Myocyte (in vitro differentiated cells): ENCODE measurements at regions not wholly inside any gene's neighbourhood (a gene's known extent, or its start where the extent isn't known, plus 50 kb on each side); places are given as distances from the start of the nearest gene placed in this dataset.

Experiments
- DNase-seq: peaks from one replicate; pipeline ENCODE4 v3.0.0-alpha.2; 2012; ENCODE audit warnings: low read depth

DNA sequence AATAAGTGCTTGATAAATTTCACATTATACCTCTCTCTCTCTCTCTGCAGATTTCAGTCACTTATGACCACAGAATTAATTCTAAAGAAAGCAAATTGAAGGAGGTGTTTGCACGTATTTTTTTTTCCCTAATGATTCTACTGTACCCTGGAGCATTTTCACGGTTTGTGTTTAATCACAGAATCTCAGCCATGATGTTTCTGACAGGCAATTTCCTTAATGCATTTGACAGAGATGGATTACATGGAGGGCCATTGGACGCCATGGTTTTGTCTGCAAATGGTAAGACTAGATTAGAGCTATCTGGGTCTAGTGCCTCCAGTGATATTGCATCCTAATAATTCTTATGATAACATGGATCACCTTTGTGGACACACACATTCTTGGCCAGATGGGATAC is 147.5 kb upstream of the RBFOX1 start:
- no peak for DNase-seq

DNA sequence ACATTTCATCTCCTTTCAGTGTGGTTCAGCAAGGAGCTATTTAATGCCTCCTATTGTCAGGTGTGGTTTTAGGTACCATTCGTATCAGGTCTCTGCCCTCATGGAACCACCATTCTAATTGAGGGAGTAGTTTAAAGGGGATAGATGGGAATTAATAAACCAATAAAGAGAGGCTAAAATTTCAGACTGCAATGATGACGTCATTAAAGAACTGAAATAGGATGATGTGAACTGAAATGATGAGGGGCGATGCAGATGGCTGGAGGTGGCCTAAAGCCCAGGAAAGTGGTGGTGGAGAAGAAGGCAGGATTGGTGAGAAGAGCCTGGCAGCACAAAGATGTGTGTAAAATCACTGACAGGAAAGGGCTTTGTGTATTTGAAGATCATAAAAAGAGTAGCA is 148.9 kb upstream of the RBFOX1 start:
- DNase-seq: no peak

DNA sequence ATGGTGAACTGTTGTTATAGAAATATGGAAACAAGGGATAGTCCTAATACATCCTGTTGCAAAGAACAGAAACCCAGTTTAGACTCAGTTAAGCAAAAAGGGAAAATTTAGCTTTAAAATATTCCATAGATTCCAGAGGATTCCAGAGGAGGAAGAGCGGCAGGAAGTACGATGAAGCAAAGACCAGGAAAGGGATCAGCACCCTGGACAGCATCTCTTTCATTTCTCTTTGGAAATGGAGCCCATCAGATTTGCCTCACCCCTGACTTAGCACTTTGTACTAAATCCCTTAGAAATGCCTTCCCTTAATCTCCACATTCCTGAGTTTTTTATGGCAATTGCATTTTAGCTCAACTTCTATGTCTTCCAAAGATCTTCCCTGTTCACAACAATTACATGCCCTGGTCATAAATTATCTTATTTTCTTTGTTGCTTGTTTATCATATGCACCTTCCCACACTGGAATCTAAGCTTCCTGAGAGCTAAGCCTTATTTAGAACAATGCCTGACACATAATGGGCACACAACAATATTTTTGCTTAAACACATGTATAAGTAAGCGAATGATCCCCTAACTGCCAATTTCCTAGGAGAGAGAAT is 150.0 kb upstream of the RBFOX1 start:
- peak; percentile 3 for DNase-seq

DNA sequence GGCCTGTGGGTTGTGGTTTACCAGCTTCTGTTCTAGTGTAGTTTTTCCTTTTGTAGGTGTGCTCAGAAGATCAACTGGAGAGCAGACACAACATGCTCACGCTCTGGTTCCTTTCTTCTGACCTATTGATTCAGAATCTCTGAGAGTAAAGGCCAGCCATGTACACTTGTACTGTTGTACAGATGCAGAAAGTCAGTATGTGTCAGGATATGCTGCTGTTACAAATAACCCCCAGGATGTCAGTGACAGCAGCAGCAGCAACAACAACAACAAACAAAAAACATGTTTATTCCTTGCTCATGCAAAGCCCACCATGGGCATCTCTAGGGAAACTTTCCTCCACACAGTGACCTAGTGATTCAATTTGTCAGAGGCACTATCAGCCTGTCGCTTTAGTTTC is 154.8 kb upstream of the RBFOX1 start:
- no peak for DNase-seq

DNA sequence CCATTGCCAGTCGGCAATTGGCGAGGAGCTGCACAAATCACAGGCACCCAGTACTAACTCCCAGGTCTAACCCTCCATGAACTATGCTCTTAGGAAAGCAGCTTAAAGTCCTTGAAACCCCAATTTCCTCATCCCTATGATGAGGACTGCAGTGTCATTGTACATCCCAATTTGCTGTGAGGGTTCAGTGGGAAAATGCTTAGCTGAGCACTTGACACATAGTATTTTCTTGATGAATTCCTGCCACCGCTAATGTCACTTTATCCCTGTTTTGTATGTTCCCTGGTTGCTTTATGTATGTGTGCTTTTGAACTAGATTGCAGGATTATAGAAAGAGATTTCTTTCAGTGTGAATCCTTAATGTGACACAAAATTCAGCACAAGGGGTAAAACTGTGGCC is 161.5 kb upstream of the RBFOX1 start:
- no peak for DNase-seq

DNA sequence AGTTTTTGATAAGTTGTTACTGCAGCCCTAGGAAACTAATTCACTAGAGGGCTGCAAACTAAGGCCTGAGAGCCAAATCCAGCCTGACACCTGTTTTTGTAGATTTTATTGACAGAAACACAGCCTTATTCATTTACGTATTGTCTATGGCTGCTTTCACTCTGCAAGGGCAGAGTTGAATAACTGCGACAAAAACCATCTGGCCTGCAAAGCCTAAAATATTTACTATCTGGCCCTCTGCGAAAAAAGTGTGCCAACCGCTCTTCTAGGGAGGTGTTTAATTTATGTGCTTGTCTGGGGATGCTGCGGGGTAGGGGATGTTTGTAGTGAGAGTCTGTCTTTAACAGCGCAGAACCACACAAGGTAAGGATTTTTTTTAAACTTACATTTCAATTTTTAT is 165.0 kb upstream of the RBFOX1 start:
- DNase-seq: no peak

DNA sequence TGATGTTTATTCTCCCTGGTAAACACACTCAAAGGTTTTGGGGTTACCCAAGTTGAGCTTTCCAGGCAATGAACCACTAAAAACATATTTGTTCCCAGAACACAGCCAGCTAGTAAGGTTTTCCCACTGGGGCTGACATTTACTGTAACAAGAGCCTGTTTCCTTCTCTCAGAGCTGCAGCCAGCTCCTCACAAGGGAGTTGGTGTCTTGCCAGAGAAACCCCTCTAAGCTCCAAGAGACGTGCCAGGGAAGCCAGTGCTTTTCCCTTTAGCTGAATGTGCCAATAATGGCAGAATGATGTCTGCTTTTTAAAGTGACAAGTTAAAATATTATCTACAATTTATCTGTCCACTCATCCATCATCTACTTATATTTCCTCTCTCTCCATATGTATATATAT is 170.8 kb upstream of the RBFOX1 start:
- DNase-seq: no peak

DNA sequence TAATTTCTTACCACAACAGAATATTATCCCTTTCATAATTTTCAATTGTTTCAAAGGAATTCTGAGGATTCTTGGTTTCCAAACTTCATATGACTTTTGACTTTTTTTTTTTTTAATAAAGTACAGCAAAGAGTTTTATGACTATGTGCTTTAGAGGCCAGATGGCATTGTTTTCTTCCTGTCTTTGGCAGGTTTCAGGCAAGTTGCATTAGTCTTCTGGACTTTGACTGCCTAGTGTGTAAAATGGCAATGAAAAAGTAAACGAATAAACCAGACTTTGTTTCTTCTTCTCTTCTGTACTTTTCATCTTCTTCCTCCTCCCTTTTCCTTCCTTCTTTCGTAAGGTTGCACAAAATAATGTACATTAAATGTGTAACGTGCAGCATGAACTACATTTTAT is 172.6 kb upstream of the RBFOX1 start:
- DNase-seq: no peak

DNA sequence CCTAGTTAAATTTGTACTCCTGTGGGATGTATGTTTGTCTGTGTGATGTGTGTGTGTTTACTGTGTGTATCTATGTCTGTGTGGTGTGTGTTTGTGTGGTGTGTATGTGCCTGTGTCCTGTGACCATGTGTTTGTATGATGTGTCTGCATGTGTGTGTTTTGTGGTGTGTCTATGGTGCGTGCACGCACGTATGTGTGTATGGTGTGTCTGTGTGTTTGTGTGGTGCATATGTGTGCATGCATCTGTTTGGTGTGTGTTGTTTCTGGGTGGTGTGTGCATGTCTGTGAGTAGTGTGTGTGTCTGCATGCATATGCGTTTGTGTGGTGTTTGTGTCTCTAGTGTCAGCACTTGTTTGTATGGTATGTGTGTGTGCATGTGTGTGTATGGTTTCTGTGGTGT is 174.2 kb upstream of the RBFOX1 start:
- no peak for DNase-seq

DNA sequence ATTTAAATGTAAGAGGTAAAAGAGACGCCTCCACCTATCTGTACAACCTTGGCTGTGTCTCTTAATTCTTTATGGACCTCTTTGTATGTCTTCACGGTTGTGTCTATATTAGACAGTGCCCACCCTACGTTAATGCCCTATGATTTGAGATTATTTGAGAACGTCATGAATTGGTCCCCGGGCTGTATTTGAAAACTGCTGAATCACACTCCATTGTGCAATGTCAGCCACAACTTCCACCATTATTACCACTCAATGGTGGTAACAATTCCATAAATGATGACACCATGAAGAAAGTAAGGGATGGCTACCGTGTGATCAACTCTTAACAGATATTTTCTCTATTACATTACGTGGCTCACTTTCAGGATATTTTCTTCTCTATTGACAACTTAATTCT is 182.4 kb upstream of the RBFOX1 start:
- no peak for DNase-seq

DNA sequence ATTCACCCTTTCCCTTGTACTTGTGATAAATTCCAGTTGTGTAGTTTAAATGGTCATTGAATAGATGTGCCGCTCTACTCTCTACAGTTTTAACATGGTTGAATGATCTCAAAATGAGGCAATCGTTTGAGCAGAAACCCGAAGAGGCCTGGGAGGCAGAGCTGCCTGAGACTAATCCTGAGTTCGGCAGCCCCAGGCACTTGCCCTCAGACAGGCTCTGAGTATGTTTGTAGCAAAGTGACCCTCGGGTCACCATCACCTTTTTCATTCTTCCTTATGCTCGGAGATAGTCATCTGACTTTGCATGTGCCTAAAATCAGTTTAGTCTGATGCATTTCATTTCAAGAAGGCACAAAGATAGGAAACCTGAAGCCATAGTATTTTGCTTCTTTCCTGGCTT is 184.0 kb upstream of the RBFOX1 start:
- no peak for DNase-seq

DNA sequence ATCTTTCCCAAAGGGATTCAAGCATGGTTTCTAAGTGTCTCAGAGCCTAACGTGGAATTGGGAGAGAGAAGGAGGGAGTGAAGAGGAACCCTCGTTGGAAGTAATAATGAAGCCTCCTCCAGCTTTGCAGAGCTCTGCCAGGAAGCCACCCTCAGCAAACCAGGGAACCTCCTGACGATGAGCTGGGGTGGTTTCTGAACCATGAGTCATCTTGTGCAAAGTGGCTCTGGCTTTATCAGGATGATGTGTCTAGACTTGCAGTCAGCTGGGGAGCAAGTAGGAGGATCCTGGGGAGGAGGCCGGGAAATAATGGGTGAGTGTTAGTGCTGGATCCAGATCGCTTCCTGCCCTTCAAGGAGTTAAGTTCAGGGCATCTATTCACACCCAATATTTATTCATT is 191.7 kb upstream of the RBFOX1 start:
- DNase-seq: no peak

DNA sequence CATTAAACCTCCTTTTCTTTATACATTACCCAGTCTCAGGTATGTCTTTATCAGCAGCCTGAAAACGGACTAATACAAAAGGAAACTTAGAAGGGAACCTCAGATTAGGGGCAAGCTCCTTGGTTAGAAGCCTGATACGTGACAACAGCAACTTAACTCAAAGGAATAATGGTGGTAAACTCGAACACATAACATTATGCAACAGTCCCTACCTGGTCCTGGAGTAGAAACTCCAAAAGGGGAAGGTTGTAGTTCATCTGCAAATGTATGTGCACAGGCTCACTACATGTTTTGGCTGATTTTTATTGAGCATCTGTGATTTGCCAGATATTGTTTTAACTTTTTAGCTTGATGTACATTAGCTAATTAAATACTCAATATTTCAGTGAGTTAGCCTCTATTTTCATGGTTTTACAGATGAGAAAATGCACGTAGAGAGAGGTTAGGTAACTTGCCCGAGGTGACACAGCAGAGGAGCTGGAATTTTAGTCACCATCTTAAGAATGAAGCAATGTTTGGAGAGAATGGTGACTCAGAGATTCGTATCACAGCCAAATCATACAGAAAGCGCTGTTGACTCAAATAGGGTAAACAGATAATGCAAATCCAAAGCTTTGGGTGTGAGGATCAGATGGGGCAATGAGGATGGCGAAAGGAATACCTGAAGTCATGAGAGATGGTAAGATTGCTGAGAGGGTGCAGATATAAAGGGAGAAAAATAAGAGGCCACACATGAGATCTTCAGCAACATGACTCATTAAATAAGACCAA is 194.9 kb upstream of the RBFOX1 start:
- no peak for DNase-seq

DNA sequence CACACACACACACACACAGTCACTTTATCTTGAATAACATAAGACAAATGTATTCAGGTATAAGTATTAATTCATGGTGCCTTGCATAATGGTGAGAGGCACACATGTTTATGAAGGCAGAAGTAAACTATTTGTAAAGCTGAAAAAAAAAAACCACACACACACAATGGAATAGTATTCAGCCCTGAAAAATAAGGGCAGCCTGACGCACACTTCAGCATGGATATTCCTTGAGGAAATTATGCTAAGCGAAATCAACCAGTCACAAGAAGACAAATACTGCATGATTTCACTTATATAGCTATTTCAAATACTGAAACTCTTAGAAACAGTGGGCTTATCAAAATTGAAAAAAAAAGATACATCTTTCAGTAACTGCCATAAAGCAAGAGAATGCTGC is 200.2 kb upstream of the RBFOX1 start:
- no peak for DNase-seq

DNA sequence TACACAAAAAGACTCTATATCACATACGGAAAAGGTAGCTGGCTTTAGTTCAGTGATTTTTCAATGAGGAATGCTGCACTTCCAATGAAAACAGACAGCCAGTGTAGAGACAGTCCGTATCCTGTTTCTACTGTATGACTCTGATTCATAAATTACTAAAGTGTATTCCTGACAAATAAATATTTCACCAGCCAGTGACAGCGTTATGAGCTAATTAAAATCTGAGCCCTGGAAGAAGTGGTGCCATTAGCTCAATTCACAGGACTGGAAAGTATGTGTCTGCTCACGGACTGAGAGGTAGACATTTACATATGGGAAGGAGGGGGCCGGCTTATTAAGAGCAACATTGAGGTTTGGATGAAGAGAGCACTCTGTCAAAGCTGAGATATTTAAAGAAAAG is 207.9 kb upstream of the RBFOX1 start:
- DNase-seq: no peak

DNA sequence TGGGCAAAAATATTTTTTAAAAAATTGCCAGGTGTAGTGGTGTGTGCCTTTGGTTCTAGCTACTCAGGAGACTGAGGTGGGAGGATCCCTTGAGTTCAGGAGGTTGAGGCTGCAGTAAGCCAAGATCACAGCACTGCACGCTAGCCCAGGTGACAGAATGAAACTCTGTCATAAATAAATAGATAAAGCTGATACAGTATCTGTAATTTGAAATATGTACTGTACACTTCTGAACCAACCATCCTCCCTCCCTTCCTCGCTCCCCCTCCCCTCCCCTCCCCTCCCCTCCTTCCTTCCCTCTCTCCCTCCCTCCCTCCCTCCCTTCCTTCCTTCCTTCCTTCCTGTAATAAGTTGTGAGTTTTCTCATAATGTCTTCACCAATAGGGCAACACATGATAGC is 208.4 kb upstream of the RBFOX1 start:
- no peak for DNase-seq

DNA sequence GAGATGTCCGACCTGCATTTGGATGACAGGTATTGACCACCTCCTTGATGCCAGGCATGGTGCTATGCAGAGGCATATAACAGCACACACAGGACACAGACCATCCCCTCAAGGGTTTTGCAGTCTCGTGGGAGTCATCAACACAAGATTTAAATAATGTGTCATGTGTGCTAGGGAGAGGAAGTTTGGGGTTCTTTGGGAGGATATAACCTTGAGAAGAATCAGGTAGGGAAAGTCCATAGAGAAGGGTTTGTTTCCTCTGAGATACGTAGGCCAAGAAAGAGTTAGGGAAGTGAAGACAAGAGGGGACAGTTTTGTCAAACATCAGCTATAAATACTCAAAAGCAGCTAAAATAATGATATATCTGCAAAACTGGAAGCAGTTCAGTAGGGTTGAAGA is 215.9 kb upstream of the RBFOX1 start:
- DNase-seq: no peak

DNA sequence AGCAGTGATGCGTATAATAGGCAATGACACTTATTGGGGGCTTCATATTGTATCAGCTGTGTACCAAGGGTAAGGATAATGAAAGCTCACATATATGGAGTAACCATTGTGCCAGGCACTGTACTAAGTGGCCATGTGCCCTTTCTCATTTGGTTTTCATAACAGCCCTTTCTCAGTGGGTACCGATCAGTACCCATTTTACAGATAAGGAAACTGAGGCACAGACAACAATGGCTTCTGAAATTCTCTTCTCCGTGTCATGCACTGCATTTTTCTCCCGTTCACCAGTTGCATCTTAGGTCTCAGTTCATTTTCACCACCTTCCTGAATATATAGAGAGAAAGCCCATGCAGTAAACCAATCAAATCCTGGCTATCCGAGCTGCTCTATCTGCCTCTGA is 216.7 kb upstream of the RBFOX1 start:
- no peak for DNase-seq

DNA sequence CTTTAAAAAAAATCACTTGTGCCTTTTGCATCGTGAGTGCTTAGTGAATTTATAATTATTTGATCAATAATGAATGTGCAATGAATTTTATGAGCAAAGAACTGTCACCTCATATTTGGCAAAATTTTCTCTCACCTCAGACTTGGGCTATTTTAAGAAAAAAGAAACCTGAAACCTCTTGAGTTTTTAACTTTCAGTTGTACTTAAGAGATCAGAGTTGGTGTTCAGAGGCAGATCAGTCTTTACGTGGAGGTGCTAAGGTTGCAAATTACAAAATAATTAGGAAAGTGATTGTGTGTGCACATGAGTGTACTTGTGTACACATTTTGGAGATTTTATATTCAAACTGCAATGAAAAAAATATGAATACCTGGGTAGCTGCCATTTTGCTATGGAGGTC is 218.7 kb upstream of the RBFOX1 start:
- no peak for DNase-seq

DNA sequence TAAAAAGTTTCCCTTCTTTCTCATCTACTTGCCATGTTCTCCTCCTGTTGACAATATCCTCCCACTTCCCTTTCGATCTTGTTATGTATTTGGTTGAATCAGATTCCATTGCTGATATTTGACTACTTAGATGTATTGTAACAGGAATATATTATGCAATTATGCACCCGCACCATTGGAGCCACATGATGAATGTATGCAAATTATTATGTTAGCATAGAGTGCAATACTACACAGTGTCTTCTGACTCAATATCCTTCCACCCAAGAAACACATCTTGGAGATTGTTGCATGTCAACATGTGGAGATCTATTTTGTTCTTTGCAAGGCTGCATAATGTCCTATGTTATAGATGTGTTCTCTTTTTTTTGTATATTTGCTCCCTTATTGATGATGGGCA is 219.2 kb upstream of the RBFOX1 start:
- DNase-seq: no peak

DNA sequence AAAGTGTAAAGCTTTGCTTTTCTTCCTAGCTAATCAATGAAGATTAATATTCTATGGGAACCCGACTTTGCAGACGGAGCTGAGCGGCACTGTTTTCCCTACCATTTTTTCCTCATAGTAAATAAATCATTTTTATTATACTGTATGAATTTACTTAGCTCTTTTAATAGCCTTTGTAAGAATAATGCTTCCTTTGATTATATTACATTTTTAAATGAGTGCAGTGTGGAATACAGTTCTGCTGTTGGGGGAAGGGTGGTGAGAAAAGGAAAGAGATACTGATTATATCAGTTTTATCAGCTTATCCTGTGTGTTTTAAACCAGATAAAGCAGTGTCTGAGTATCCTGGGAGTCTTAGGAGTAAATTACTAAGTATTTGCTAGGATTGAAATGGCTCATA is 221.4 kb upstream of the RBFOX1 start:
- no peak for DNase-seq

DNA sequence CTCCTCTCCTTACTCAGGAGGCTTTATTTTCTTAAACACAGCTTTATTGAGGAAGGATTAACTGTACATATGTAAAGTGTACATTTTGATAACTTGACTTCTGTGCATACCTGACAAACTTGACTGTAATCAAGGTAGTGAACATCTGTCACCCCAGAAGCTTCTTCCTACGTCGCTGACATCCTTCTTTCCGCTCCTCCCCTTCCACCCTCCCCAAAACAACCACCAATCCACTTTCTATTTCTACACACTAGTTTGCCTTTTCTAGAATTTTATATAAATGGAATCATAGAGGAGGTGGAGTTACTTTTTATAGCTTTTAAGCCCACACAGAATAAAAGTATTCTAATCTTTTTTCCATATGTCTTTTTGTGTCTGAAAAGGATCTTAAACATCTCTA is 225.2 kb upstream of the RBFOX1 start:
- no peak for DNase-seq

DNA sequence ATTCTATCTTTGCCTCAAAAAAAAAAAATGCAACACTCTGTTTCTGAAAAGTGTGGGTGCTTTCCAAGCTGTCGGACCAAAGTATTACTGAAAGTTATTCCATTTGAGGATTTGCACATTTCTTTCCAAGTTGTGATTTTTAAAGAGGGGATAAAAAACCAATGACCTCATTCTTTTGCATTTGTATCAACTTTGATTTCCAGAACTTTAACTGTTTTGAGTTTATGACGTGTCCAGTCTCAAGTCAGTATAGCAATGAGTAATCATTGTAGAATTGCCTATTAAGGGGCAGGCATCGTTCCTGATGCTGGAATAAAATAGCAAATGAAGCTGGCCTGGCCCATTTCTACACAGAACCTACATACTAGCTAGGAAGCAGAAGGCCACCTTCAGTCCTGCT is 229.6 kb upstream of the RBFOX1 start:
- no peak for DNase-seq

DNA sequence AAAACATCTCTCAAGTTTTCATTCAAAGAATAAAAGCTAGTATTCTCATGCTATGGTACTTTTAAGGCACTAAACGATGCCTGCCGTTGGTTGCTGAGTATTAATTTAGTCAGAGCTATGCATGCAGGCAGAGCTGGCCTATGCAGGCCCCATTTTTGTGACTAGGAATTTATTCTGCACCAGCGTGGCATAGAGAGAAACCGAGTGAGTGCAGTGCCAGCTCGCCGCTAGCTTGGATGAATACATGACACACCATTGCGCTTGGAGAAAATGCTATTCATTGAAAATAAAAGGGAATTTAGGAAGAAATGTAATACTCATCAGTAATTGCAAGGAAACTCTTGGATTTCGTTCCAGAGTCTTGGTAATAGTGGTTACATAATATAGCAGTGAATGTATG is 231.6 kb upstream of the RBFOX1 start:
- no peak for DNase-seq
